ENCODE measurements at regions not wholly inside any gene's neighbourhood (a gene's known extent, or its start where the extent isn't known, plus 50 kb on each side); places are given as distances from the start of the nearest gene placed in this dataset.

DNA sequence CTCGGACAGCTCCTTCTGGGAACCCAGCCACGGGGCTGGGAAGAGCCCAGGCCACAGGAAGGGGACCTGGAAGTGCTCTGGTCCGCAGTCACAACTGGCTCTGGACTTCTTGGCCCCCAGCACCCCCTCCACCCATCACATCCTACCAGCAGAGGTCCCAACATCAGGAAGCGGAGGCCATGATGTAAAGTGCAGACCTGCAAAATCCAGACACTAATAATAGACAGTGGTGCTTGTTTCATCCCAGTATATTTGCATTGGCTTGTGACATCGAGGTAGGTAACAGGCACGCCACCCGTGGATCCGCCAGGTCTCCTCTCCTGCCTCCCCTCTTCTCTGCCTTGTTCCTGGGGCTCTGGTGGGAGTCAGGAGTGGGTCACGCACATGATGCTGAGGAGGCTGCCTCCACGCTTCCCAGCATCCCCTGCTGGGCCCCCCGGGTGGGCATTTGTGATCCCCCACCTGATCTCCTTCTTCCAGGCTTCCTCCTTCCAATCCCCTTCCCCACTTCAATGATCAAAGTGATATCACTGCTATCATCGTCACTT lies 1454.0 kb downstream of the BRD1 start:
- H3K4me1 Mint-ChIP-seq, result peaks cover 12% of the 10 kb centered on the region

DNA sequence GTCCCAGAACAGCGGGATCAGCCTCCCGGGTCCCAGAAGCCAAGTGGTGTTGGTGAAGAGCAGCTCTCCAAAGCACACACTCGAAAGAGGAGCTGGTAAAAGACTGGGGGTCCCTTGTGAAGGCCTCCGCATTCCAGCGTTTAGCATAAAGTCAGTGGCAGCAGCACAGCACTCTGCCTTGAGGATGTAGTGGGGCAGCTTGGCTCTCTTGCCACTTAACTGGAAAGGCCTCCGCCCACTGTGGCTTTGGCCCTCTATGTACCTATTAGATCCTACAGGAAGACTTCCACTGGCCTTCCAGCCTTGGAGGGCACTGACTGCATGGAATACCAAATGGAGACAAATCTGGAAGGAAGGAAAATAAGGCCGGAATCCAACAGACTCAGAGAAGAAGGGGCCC lies 1455.3 kb downstream of the BRD1 start:
- Mint-ChIP-seq H3K36me3 (ENCODE audit: low read depth) (no peaks in the 10 kb centered on the region), H3K9me3 (no peaks in the 10 kb centered on the region), H3K4me1 (peaks cover 12% of the 10 kb centered on the region), H3K27ac (ENCODE audit: unreplicated experiment) (no peak overlapping the region), H3K27me3 (ENCODE audit: low read depth) (peaks cover 29% of the 10 kb centered on the region), H3K4me3 (no peak overlapping the region)
- no peak for DNase-seq (ENCODE audit: low read depth, low spot score)
- TF ChIP-seq, protein P1, sequence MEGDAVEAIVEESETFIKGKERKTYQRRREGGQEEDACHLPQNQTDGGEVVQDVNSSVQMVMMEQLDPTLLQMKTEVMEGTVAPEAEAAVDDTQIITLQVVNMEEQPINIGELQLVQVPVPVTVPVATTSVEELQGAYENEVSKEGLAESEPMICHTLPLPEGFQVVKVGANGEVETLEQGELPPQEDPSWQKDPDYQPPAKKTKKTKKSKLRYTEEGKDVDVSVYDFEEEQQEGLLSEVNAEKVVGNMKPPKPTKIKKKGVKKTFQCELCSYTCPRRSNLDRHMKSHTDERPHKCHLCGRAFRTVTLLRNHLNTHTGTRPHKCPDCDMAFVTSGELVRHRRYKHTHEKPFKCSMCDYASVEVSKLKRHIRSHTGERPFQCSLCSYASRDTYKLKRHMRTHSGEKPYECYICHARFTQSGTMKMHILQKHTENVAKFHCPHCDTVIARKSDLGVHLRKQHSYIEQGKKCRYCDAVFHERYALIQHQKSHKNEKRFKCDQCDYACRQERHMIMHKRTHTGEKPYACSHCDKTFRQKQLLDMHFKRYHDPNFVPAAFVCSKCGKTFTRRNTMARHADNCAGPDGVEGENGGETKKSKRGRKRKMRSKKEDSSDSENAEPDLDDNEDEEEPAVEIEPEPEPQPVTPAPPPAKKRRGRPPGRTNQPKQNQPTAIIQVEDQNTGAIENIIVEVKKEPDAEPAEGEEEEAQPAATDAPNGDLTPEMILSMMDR (conservative IDR thresholded peaks at IDR 0.05), result no peak

More for the DNA sequence above, 1454.0 kb downstream of the BRD1 start:
- TF ChIP-seq, protein P1 (conservative IDR thresholded peaks at IDR 0.05), result no peak
- Mint-ChIP-seq H3K36me3 (ENCODE audit: low read depth) (no peaks in the 10 kb centered on the region), H3K27ac (ENCODE audit: unreplicated experiment) (no peak overlapping the region), H3K27me3 (ENCODE audit: low read depth) (peaks cover 33% of the 10 kb centered on the region), H3K9me3 (no peaks in the 10 kb centered on the region), H3K4me3 (no peak overlapping the region)
- no peak for DNase-seq (ENCODE audit: low read depth, low spot score)

DNA sequence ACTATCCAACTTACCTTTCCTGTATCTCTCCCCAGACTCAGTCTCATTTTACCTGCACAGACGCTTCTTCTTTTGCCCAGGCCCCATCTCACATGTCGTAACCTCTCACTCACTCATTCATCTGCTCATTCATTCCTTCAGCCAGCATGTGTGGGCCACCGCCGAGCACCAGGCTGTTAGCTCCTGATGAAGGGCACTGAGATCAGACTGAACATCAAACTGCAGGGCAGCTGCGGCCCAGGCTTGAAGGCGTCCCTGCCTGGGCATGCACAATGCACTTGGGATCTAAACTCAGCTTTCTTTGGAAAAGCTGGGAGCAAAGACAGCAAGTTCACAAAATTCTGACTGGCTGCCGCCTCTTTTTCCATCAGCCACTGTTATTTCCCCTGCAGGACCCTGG lies 1456.3 kb downstream of the BRD1 start:
- no peaks in the 10 kb centered on the region for H3K36me3 Mint-ChIP-seq (ENCODE audit: low read depth)
- H3K27ac Mint-ChIP-seq (ENCODE audit: unreplicated experiment), result no peak overlapping the region
- TF ChIP-seq, protein P1 (conservative IDR thresholded peaks at IDR 0.05), result no peak
- H3K4me3 Mint-ChIP-seq, result no peak overlapping the region
- peaks cover 20% of the 10 kb centered on the region for H3K27me3 Mint-ChIP-seq (ENCODE audit: low read depth)
- no peaks in the 10 kb centered on the region for H3K9me3 Mint-ChIP-seq
- DNase-seq (ENCODE audit: low read depth, low spot score), result no peak
- peaks cover 12% of the 10 kb centered on the region for H3K4me1 Mint-ChIP-seq

DNA sequence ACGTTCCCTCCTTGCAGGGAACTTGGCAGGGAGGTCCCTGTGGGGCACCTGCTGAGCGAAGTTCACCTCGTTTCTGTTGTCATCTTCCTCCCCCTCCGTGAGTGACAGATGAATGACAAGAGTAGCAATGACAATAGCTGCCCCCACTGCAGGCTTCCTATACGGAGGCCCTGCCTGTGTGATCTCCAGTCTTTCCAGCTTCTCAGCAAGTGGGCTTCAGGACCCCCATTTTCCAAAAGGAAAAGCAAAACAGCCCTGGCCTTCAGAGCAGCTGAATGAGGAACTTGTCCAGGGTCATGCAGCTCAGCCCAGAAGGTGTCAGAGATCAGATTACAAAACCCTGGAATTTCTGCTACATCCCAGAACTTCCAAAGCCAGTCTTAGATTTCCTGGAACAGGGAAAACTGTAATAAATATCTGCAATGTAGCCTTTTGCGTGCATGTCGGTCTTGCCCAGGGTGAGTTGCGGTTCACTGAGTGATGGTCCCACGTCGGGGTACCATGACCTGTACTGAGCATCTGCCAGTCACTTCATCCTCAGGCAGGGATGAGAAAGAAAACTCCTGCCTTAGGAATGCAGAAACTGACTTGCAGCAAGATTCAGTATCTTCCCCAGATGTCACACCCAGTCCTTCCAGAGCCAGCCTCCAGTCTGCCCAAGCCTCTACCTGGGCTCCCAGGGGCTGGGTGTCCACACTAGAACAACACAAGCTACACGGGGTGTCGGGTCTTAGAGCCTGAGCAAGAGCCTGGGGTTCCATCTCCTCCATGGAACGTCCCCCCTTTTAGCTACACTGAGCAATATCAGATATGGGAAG lies 1457.0 kb downstream of the BRD1 start:
- H3K9me3 Mint-ChIP-seq, result no peaks in the 10 kb centered on the region
- H3K27me3 Mint-ChIP-seq (ENCODE audit: low read depth), result peaks cover 15% of the 10 kb centered on the region
- TF ChIP-seq, protein P1 (conservative IDR thresholded peaks at IDR 0.05), result no peak
- no peaks in the 10 kb centered on the region for H3K36me3 Mint-ChIP-seq (ENCODE audit: low read depth)
- H3K27ac Mint-ChIP-seq (ENCODE audit: unreplicated experiment), result no peak overlapping the region
- no peak for DNase-seq (ENCODE audit: low read depth, low spot score)
- H3K4me1 Mint-ChIP-seq, result peaks cover 12% of the 10 kb centered on the region
- H3K4me3 Mint-ChIP-seq, result no peak overlapping the region

DNA sequence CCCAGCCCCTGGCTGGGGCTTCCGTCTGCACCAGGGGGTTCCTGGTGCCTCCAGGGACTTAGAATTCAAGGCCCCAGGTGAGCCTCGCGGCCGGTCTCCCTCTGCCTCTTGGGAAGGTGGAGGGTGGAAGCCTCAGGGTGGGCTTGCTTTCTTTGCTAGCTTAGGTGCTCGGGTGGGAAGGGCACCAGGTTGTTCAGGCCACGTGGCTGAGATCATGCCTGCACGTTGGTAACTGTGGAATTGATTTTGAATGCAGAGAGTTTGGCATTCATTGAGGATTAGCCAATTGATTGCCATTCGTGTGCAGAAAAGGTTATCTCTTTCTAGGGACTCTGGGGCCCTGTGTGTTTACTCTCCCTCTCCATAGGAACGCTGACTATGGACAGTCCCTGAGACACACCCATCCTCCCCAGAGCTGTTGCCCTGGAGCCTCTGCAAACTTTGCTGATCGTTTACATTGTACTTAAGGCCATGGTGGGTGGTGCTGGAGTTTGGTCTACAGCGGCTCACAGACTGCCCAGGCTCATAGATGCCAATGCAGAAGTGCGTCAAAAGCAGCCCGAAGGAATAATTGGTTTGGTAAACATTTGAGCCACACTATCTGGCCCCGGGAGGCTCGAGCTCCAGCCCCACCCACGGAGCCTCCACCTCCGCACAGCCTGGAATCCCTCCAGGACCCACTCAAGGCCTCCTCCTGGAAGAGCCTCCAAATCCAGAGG lies 1457.7 kb downstream of the BRD1 start:
- Mint-ChIP-seq H3K27ac (ENCODE audit: unreplicated experiment) (no peak overlapping the region), H3K36me3 (ENCODE audit: low read depth) (no peaks in the 10 kb centered on the region), H3K27me3 (ENCODE audit: low read depth) (peaks cover 11% of the 10 kb centered on the region), H3K4me3 (no peak overlapping the region), H3K4me1 (peaks cover 12% of the 10 kb centered on the region), H3K9me3 (no peaks in the 10 kb centered on the region)
- TF ChIP-seq, protein P1 (conservative IDR thresholded peaks at IDR 0.05), result no peak
- no peak for DNase-seq (ENCODE audit: low read depth, low spot score)

Data from neural crest cell (in vitro differentiated cells).